ENCODE measurements at regions not wholly inside any gene's neighbourhood (a gene's known extent, or its start where the extent isn't known, plus 50 kb on each side); places are given as distances from the start of the nearest gene placed in this dataset.

DNA sequence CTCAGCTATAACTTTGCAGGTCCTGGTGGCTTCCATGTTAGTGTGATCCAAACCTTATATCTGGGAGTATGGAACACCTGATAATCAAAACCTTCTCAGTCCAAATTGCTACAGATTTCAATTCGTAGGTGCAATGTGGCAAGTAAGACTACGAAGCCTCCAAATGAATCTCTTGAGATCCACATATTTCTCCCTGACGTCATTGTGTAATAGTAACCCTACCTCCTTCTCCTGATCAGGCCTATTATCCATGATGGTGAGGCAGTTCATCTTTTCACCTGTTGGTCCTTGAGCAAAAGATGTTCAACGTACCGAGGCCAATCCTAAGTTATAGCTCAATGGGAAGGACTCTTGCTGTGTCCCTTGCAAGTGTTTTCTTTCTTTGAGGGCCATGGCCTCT is 115.9 kb upstream of the CHRM3 start:
- no peak for TF ChIP-seq CTCF (conservative IDR thresholded peaks at IDR 0.05; ENCODE audit: low read length)
- no peak for TF ChIP-seq EZH2phosphoT487 (IDR thresholded peaks at IDR 0.05; ENCODE audit: borderline replicate concordance)
